ENCODE measurements at regions not wholly inside any gene's neighbourhood (a gene's known extent, or its start where the extent isn't known, plus 50 kb on each side); places are given as distances from the start of the nearest gene placed in this dataset.
"Not testable (repeated sequence)": the region's sequence is repeated elsewhere in the genome, so short reads cannot be mapped to it uniquely, and the experiment has no call there.

DNA sequence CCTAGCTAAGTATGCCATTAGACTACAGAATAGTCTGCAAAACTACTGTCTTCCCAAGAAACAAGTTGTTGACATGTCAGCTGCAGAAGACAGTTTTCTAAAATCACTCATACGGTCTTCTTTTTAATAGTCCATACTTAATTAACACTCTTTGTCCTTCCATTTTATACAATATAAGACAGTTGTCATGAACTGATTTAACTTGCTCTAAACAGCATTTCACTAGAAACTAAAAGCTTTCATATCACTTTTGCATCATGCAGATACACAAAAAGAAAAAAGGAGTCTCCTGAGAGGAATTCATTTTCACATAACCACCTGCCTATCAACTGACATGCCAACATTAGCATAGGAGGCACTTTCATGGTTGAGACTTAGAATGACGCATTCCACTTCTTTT, 1159.6 kb upstream of the CHAC2 start:
- DNase-seq (ENCODE audit: low spot score) = no peak
- no peak for TF ChIP-seq CTCF (conservative IDR thresholded peaks at IDR 0.05; ENCODE audit: low read depth)
- ChIA-PET POLR2A (ENCODE audit: low non-redundant PET) (no interaction called here), CTCF (no interaction called here)
- no peak overlapping the region for H3K27ac ChIP-seq

- TF ChIP-seq CTCF (conservative IDR thresholded peaks at IDR 0.05; ENCODE audit: low read depth) = no peak
- DNase-seq (ENCODE audit: low spot score) = no peak
- H3K27ac ChIP-seq = no peak overlapping the region
- ChIA-PET POLR2A (ENCODE audit: low non-redundant PET) (no interaction called here), CTCF (interaction anchor here (0.6 kb wide), 1 partner anchor 316 kb away, joined by 4 read pairs; no protein-coding TSS in a partner anchor)
These were observed 1170.3 kb upstream of the CHAC2 start for GRCh38 chr2:52597346-52597745.

DNA sequence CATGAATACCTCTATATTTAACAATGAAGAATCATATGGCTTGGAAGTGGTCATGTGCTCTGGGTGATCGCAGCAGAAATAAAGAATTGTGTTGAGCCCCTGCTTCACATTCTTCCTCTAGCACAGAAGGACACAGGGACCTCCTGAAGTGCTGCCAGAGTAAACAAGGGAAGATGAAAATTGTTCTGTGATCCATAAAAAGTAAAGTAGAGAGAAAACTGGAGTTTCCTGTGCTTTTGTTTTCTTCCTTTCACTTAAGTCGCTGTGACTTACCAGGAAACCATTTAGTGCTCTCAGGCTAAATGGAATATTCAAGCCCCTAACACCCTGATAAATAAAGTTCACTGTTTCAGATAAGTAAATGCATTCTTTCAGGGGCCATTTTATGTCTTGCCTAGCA, 1173.6 kb upstream of the CHAC2 start:
- ChIA-PET CTCF (no interaction called here), POLR2A (ENCODE audit: low non-redundant PET) (no interaction called here)
- TF ChIP-seq CTCF (conservative IDR thresholded peaks at IDR 0.05; ENCODE audit: low read depth) = no peak
- no peak overlapping the region for H3K27ac ChIP-seq
- no peak for DNase-seq (ENCODE audit: low spot score)

GRCh38 chr2:52584071-52584470, 1183.5 kb upstream of the CHAC2 start:
- H3K27ac ChIP-seq; DNase-seq (ENCODE audit: low spot score); CTCF ChIA-PET; POLR2A ChIA-PET (ENCODE audit: low non-redundant PET): not testable (repeated sequence)

DNA sequence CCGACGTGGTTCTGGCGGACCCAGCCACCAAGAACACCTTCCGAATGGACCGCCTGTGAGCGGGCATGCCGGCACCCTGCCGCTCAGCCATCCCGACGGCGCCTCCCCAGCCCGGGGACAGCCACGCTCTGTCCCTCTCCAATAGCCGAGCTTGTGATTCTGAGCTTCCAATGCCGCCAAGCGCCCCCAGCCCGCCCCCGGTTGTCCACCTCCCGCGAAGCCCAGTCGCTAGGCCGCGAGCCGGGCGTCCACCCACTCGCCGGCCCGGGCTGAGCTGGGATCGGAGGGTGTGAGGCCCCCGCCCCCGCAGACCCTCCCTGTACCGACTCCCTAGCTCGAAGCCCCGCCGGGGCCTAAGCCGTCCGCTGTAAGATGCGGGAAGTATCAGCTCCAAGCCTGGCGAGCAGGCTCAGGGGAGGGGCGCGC, 1195.1 kb upstream of the CHAC2 start:
- POLR2A ChIA-PET (ENCODE audit: low non-redundant PET) = interaction anchor here (0.5 kb wide), 1 partner anchor 855 kb away, joined by 3 read pairs; no protein-coding TSS in a partner anchor

GRCh38 chr2:52571380-52572347, 1195.9 kb upstream of the CHAC2 start:
- DNase-seq (ENCODE audit: low spot score) = no peak
- H3K27ac ChIP-seq = no peak overlapping the region
- no peak for TF ChIP-seq CTCF (conservative IDR thresholded peaks at IDR 0.05; ENCODE audit: low read depth)
- ChIA-PET CTCF (no interaction called here), POLR2A (ENCODE audit: low non-redundant PET) (interaction anchor here (0.5 kb wide), 1 partner anchor 856 kb away, joined by 3 read pairs; no protein-coding TSS in a partner anchor)

More for the DNA sequence above, 1195.1 kb upstream of the CHAC2 start:
- no peak overlapping the region for H3K27ac ChIP-seq
- CTCF ChIA-PET = no interaction called here
- no peak for DNase-seq (ENCODE audit: low spot score)
- TF ChIP-seq CTCF (conservative IDR thresholded peaks at IDR 0.05; ENCODE audit: low read depth) = no peak

- no peak for DNase-seq (ENCODE audit: low spot score)
- CTCF ChIA-PET = no interaction called here
- TF ChIP-seq CTCF (conservative IDR thresholded peaks at IDR 0.05; ENCODE audit: low read depth) = no peak
- no peak overlapping the region for H3K27ac ChIP-seq
- POLR2A ChIA-PET (ENCODE audit: low non-redundant PET) = no interaction called here
These were observed 1196.9 kb upstream of the CHAC2 start for GRCh38 chr2:52570716-52571115.
